ENCODE measurements at regions not wholly inside any gene's neighbourhood (a gene's known extent, or its start where the extent isn't known, plus 50 kb on each side); places are given as distances from the start of the nearest gene placed in this dataset.

GRCh38 chr2:6069381-6069780, 377.2 kb downstream of the SOX11 start:
- TF ChIP-seq CREB5 (CRISPR knock-in tag; IDR thresholded peaks at IDR 0.05; ENCODE audit: low read depth) = no peak
- no peak for TF ChIP-seq TOX (CRISPR knock-in tag; IDR thresholded peaks at IDR 0.05; ENCODE audit: borderline replicate concordance)
- TF ChIP-seq POU6F1 (CRISPR knock-in tag; IDR thresholded peaks at IDR 0.05; ENCODE audit: borderline replicate concordance, low read depth) = no peak
- no peak for TF ChIP-seq GLIS3 (CRISPR knock-in tag; IDR thresholded peaks at IDR 0.05)
- TF ChIP-seq CSDC2 (CRISPR knock-in tag; IDR thresholded peaks at IDR 0.05) = no peak
- TF ChIP-seq PPARA (CRISPR knock-in tag; IDR thresholded peaks at IDR 0.05; ENCODE audit: borderline replicate concordance) = no peak
- no peak for TF ChIP-seq ZNF70 (CRISPR knock-in tag; IDR thresholded peaks at IDR 0.05)
- TF ChIP-seq ZNF8 (CRISPR knock-in tag; IDR thresholded peaks at IDR 0.05) = no peak
- no peak for TF ChIP-seq CSRNP3 (CRISPR knock-in tag; IDR thresholded peaks at IDR 0.05)
- no peak for TF ChIP-seq ZNF565 (CRISPR knock-in tag; conservative IDR thresholded peaks at IDR 0.05; ENCODE audit: low read depth)
- no peak for TF ChIP-seq ARNTL (CRISPR knock-in tag; IDR thresholded peaks at IDR 0.05; ENCODE audit: borderline replicate concordance, low read depth)
- no peak for TF ChIP-seq ZC3H10 (CRISPR knock-in tag; IDR thresholded peaks at IDR 0.05)
- TF ChIP-seq OSR1 (CRISPR knock-in tag; IDR thresholded peaks at IDR 0.05) = no peak
- TF ChIP-seq TCF4 (CRISPR knock-in tag; IDR thresholded peaks at IDR 0.05; ENCODE audit: borderline replicate concordance) = no peak
- TF ChIP-seq RARB (CRISPR knock-in tag; IDR thresholded peaks at IDR 0.05) = no peak
- no peak for TF ChIP-seq SNAI2 (CRISPR knock-in tag; IDR thresholded peaks at IDR 0.05)
- no peak for ATAC-seq

- no peak for TF ChIP-seq ZFP30 (CRISPR knock-in tag; IDR thresholded peaks at IDR 0.05)
- TF ChIP-seq ZNF8 (CRISPR knock-in tag; IDR thresholded peaks at IDR 0.05) = no peak
- no peak for TF ChIP-seq CSRNP3 (CRISPR knock-in tag; IDR thresholded peaks at IDR 0.05)
- ATAC-seq = no peak
These were observed 379.3 kb downstream of the SOX11 start for GRCh38 chr2:6071519-6071918.

GRCh38 chr2:6072276-6072675, 380.1 kb downstream of the SOX11 start:
- no peak for ATAC-seq
- TF ChIP-seq ISL1 (CRISPR knock-in tag; IDR thresholded peaks at IDR 0.05) (no peak), PPARA (CRISPR knock-in tag; IDR thresholded peaks at IDR 0.05; ENCODE audit: borderline replicate concordance) (no peak), TCF4 (CRISPR knock-in tag; IDR thresholded peaks at IDR 0.05; ENCODE audit: borderline replicate concordance) (no peak), CREB5 (CRISPR knock-in tag; IDR thresholded peaks at IDR 0.05; ENCODE audit: low read depth) (no peak), POU6F1 (CRISPR knock-in tag; IDR thresholded peaks at IDR 0.05; ENCODE audit: borderline replicate concordance, low read depth) (no peak), ZNF8 (CRISPR knock-in tag; IDR thresholded peaks at IDR 0.05) (no peak), TSHZ2 (CRISPR knock-in tag; IDR thresholded peaks at IDR 0.05) (no peak), BACH2 (CRISPR knock-in tag; IDR thresholded peaks at IDR 0.05; ENCODE audit: borderline replicate concordance) (no peak), ZFP30 (CRISPR knock-in tag; IDR thresholded peaks at IDR 0.05) (no peak), OSR1 (CRISPR knock-in tag; IDR thresholded peaks at IDR 0.05) (no peak), CSRNP3 (CRISPR knock-in tag; IDR thresholded peaks at IDR 0.05) (no peak), PATZ1 (CRISPR knock-in tag; IDR thresholded peaks at IDR 0.05; ENCODE audit: borderline replicate concordance) (no peak), ARNTL (CRISPR knock-in tag; IDR thresholded peaks at IDR 0.05; ENCODE audit: borderline replicate concordance, low read depth) (no peak)

All from SK-N-SH treated with all-trans-retinoic acid at 6 μM for 48 hours (cell line).